SK-N-SH (cell line): ENCODE measurements at regions not wholly inside any gene's neighbourhood (a gene's known extent, or its start where the extent isn't known, plus 50 kb on each side); places are given as distances from the start of the nearest gene placed in this dataset.

Experiments used
- CTCF ChIA-PET: fragments of 300-600, 350-600 bp; formaldehyde crosslinking; extraction: SDS; loops from one replicate; lab custom pipeline; 2021; lab: Yijun Ruan, JAX
- POLR2A ChIA-PET: fragments of 350-600 bp; sonication (Branson Sonifier 250); formaldehyde crosslinking; extraction: SDS; loops from one replicate; lab custom pipeline; 2020; ENCODE audit warnings: antibody characterized with exemption, inconsistent platforms; lab: Yijun Ruan, JAX
- DNase-seq: peaks from one replicate; pipeline ENCODE4 v3.0.0; 2012
- H2AFZ ChIP-seq: fragments of 200-600 bp; sonication (generic); 2 replicates; pipeline ENCODE4 v1.8.1; 2016; ENCODE audit warnings: antibody characterized with exemption, mild to moderate bottlenecking, low read depth
- H3F3A ChIP-seq: fragments of 200-600 bp; sonication (generic); replicated peaks from 2 replicates; pipeline ENCODE3; 2016; ENCODE audit warnings: antibody characterized with exemption, mild to moderate bottlenecking; ENCODE audit not compliant: insufficient read depth
- H3K27ac ChIP-seq, 2 experiments: fragments of 200-500 bp in 1 of 2; fragments of 200-600 bp in 1 of 2; sonication (Bioruptor generic) in 1 of 2; sonication (generic), shearing (Covaris generic) in 1 of 2; 2 replicates each; pipeline versions ENCODE4 v1.5.1 to v1.6.1; 2014 to 2016; ENCODE audit warnings: low read depth in 2 of 2, inconsistent platforms in 1 of 2, low read length in 1 of 2, mild to moderate bottlenecking in 1 of 2, mixed read lengths in 1 of 2
- H3K27me3 ChIP-seq: fragments of 200-600 bp; sonication (generic), shearing (Covaris generic); 2 replicates; pipeline ENCODE4 v1.6.1; 2016; ENCODE audit warnings: mixed run types; ENCODE audit not compliant: insufficient read depth
- H3K36me3 ChIP-seq, 2 experiments: fragments of 200-500 bp in 1 of 2; fragments of 200-600 bp in 1 of 2; sonication (Bioruptor generic) in 1 of 2; sonication (generic) in 1 of 2; replicated peaks in 1 of 2; 2 replicates each; pipeline versions ENCODE3 to v1.5.1; 2014 to 2016; ENCODE audit warnings: low read length in 1 of 2, mild to moderate bottlenecking in 1 of 2; ENCODE audit not compliant: insufficient read depth in 2 of 2, control insufficient read depth in 1 of 2
- H3K4me1 ChIP-seq, 2 experiments: fragments of 200-500 bp in 1 of 2; fragments of 200-600 bp in 1 of 2; sonication (Bioruptor generic) in 1 of 2; sonication (generic), shearing (Covaris generic) in 1 of 2; 2 replicates each; pipeline versions ENCODE4 v1.5.1 to v1.6.1; 2014 to 2016; ENCODE audit warnings: low read depth in 1 of 2, low read length in 1 of 2, mixed run types in 1 of 2; ENCODE audit not compliant: insufficient read depth in 2 of 2, control insufficient read depth in 1 of 2
- H3K4me2 ChIP-seq: fragments of 200-600 bp; sonication (generic), shearing (Covaris generic); 2 replicates; pipeline ENCODE4 v1.6.1; 2017; ENCODE audit warnings: mixed run types
- H3K4me3 ChIP-seq, 2 experiments: fragments of 200-500 bp in 1 of 2; fragments of 200-600 bp in 1 of 2; sonication (Bioruptor generic) in 1 of 2; sonication (generic), shearing (Covaris generic) in 1 of 2; 2 replicates each; pipeline versions ENCODE4 v1.5.1 to v1.8.1; 2014 to 2016; ENCODE audit warnings: low read depth in 2 of 2, inconsistent platforms in 1 of 2, low read length in 1 of 2, mild to moderate bottlenecking in 1 of 2, mixed read lengths in 1 of 2, moderate library complexity in 1 of 2
- H3K79me2 ChIP-seq: fragments of 200-600 bp; sonication (generic); 2 replicates; pipeline ENCODE4 v1.8.1; 2017; ENCODE audit warnings: mild to moderate bottlenecking; ENCODE audit not compliant: insufficient read depth
- H3K9ac ChIP-seq: fragments of 200-600 bp; sonication (generic); 2 replicates; pipeline ENCODE4 v1.6.1; 2017; ENCODE audit warnings: mixed run types
- H3K9me2 ChIP-seq: fragments of 200-600 bp; sonication (generic); 2 replicates; pipeline ENCODE4 v1.6.1; 2017; ENCODE audit warnings: mixed run types
- H3K9me3 ChIP-seq: fragments of 200-600 bp; sonication (generic); 2 replicates; pipeline ENCODE4 v1.6.1; 2017; ENCODE audit warnings: mixed run types, mild to moderate bottlenecking, moderate library complexity
- H4K20me1 ChIP-seq: fragments of 200-600 bp; sonication (generic); 2 replicates; pipeline ENCODE4 v1.6.1; 2017; ENCODE audit warnings: mild to moderate bottlenecking, mixed run types; ENCODE audit not compliant: insufficient read depth
- EP300 ChIP-seq, 2 experiments: IDR thresholded peaks; 2 replicates each; pipeline versions ENCODE4 v1.4.0 to v1.6.1; 2012; ENCODE audit warnings: borderline replicate concordance in 1 of 2, low read depth in 1 of 2, low read length in 1 of 2
- FOXM1 ChIP-seq: IDR thresholded peaks from 2 replicates; pipeline ENCODE4 v1.4.0; 2012; ENCODE audit warnings: low read depth, mild to moderate bottlenecking
- GATA2 ChIP-seq: sonication (generic); formaldehyde crosslinking; IDR thresholded peaks from 2 replicates; pipeline ENCODE4 v1.5.0; 2020; ENCODE audit warnings: mild to moderate bottlenecking, missing genetic modification reagents
- RFX5 ChIP-seq: IDR thresholded peaks from 2 replicates; pipeline ENCODE4 v1.6.1; 2012; ENCODE audit warnings: mild to moderate bottlenecking, improper control_type of control experiment, low read length
- SIN3A ChIP-seq: IDR thresholded peaks from 2 replicates; pipeline ENCODE4 v1.6.1; 2012; ENCODE audit warnings: low read depth, mild to moderate bottlenecking, low read length, moderate library complexity, borderline replicate concordance
- SMC3 ChIP-seq: IDR thresholded peaks from 2 replicates; pipeline ENCODE4 v1.6.1; 2012; ENCODE audit warnings: low read depth, low read length, improper control_type of control experiment
- TAF1 ChIP-seq: IDR thresholded peaks from 2 replicates; pipeline ENCODE4 v1.6.1; 2012; ENCODE audit warnings: low read depth, mild to moderate bottlenecking, low read length, moderate library complexity, borderline replicate concordance
- TEAD4 ChIP-seq: IDR thresholded peaks from 2 replicates; pipeline ENCODE4 v1.4.0; 2012; ENCODE audit warnings: mild to moderate bottlenecking, borderline replicate concordance; ENCODE audit not compliant: insufficient read depth
- WGBS: methylation state at CpG from one replicate; pipeline ENCODE4 v1.1.6; 2017; ENCODE audit warnings: low lambda C conversion rate; 5-methylcytosine and 5-hydroxymethylcytosine counted together
- TF ChIP-seq, protein P1 (sequence below): fragments of 200-600 bp; sonication (generic); IDR thresholded peaks from 2 replicates; pipeline ENCODE4 v1.6.1; 2017; ENCODE audit warnings: antibody characterized with exemption, mild to moderate bottlenecking, moderate library complexity
- TF ChIP-seq, protein P2 (sequence below): IDR thresholded peaks from 2 replicates; pipeline ENCODE4 v1.4.0; 2012; ENCODE audit warnings: low read depth
- TF ChIP-seq, protein P3 (sequence below): fragments of 150-350 bp; IDR thresholded peaks from 2 replicates; pipeline ENCODE4 v1.6.1; 2016; ENCODE audit warnings: mild to moderate bottlenecking, low read depth, low read length

DNA sequence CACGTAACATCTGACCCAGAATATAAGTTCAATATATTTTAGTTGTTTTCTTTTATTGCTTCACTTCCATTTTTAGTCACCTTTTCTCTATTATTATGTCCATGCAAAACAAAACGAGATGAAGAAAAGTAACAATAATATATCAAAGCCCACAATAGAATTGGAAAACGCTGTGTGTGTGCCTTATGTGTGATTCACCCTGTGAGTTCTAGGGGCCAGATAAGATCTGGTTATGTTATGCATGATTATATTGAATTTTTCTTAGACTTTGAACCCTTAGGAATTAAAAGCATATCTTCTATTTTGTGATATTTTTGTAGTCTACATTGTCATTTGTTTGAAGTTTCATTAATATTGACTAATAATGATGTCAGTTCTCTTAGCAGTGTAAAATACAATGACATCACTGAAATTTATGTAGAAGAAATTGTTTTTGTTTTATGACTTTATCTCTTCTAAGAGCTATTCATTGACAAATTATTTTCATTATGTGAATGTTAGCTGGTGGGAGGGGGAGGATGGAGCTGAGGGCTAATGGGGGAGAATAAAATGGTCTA lies 243.6 kb downstream of the TFAP2B start:
- Histone ChIP-seq H3K79me2 (no peaks in the 10 kb centered on the region), H3K9me2 (no peaks in the 10 kb centered on the region), H3K27ac (no peak overlapping the region), H4K20me1 (no peaks in the 10 kb centered on the region), H3K36me3 (no peaks in the 10 kb centered on the region), H3K9me3 (no peaks in the 10 kb centered on the region), H3K9ac (no peak overlapping the region), H3K4me1 (no peaks in the 10 kb centered on the region), H3F3A (no peaks in the 10 kb centered on the region), H2AFZ (no peak overlapping the region), H3K27me3 (no peaks in the 10 kb centered on the region), H3K4me3 (no peak overlapping the region), H3K4me2 (no peak overlapping the region)
- ChIA-PET CTCF (no interaction called here), POLR2A (no interaction called here)
- DNase-seq, result no peak
- 21% methylated on average over 3 of the region's 3 CpGs for WGBS
- TF ChIP-seq SIN3A (no peak), TEAD4 (no peak), GATA2 (CRISPR knock-in tag) (no peak), FOXM1 (no peak), TAF1 (no peak), SMC3 (no peak)
- TF ChIP-seq, protein P1, sequence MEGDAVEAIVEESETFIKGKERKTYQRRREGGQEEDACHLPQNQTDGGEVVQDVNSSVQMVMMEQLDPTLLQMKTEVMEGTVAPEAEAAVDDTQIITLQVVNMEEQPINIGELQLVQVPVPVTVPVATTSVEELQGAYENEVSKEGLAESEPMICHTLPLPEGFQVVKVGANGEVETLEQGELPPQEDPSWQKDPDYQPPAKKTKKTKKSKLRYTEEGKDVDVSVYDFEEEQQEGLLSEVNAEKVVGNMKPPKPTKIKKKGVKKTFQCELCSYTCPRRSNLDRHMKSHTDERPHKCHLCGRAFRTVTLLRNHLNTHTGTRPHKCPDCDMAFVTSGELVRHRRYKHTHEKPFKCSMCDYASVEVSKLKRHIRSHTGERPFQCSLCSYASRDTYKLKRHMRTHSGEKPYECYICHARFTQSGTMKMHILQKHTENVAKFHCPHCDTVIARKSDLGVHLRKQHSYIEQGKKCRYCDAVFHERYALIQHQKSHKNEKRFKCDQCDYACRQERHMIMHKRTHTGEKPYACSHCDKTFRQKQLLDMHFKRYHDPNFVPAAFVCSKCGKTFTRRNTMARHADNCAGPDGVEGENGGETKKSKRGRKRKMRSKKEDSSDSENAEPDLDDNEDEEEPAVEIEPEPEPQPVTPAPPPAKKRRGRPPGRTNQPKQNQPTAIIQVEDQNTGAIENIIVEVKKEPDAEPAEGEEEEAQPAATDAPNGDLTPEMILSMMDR, result no peak
- TF ChIP-seq, protein P2, sequence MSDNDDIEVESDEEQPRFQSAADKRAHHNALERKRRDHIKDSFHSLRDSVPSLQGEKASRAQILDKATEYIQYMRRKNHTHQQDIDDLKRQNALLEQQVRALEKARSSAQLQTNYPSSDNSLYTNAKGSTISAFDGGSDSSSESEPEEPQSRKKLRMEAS, result no peak
- TF ChIP-seq, protein P3, sequence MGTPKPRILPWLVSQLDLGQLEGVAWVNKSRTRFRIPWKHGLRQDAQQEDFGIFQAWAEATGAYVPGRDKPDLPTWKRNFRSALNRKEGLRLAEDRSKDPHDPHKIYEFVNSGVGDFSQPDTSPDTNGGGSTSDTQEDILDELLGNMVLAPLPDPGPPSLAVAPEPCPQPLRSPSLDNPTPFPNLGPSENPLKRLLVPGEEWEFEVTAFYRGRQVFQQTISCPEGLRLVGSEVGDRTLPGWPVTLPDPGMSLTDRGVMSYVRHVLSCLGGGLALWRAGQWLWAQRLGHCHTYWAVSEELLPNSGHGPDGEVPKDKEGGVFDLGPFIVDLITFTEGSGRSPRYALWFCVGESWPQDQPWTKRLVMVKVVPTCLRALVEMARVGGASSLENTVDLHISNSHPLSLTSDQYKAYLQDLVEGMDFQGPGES, result no peak

GRCh38 chr6:51077821-51078518 lies 259.3 kb downstream of the TFAP2B start:
- no peaks in the 10 kb centered on the region for H3K36me3 ChIP-seq
- TF ChIP-seq EP300 (IDR thresholded peaks at IDR 0.05; ENCODE audit: borderline replicate concordance in 1 of 2, low read depth in 1 of 2, low read length in 1 of 2) (no peak), RFX5 (no peak)
- WGBS, result 75% methylated on average over 2 of the region's 3 CpGs
- H3K4me2 ChIP-seq, result no peak overlapping the region
- no peaks in the 10 kb centered on the region for H3F3A ChIP-seq
- no peak for DNase-seq
- no peaks in the 10 kb centered on the region for H4K20me1 ChIP-seq
- CTCF ChIA-PET, result no interaction called here
- no peak overlapping the region for H2AFZ ChIP-seq
- H3K27me3 ChIP-seq, result no peaks in the 10 kb centered on the region
- no peaks in the 10 kb centered on the region for H3K9me3 ChIP-seq
- H3K79me2 ChIP-seq, result no peaks in the 10 kb centered on the region
- no peaks in the 10 kb centered on the region for H3K9me2 ChIP-seq
- no peak overlapping the region for H3K27ac ChIP-seq
- H3K4me1 ChIP-seq, result no peaks in the 10 kb centered on the region
- no peak overlapping the region for H3K4me3 ChIP-seq
- H3K9ac ChIP-seq, result no peak overlapping the region
- POLR2A ChIA-PET, result no interaction called here
